NAMALWA (cell line): ENCODE measurements at regions not wholly inside any gene's neighbourhood (a gene's known extent, or its start where the extent isn't known, plus 50 kb on each side); places are given as distances from the start of the nearest gene placed in this dataset.

Experiments
- DNase-seq: peaks from one replicate; pipeline ENCODE4 v3.0.0-alpha.2; 2015; ENCODE audit warnings: low spot score

GRCh38 chr3:6512172-6512800, 348.6 kb upstream of the GRM7 start:
- no peak for DNase-seq

DNA sequence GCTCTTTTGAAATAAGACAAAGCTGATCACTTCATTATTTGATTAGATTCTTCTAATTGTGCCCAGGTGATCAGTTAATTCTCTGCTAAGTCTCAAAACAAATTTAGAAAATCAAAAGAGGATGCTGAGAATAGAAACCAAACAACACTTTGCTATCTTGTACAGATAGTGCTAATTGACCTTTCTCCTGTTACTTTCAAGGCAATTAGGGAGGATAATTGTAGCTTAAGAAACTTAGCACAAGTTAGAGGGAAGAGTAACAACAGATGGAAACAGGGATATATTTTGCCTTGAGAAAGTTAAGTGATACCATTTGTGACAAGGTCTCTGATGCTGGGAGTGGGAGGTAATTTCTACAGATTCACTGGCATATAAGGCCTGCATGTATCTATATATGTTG, 344.8 kb upstream of the GRM7 start:
- DNase-seq = no peak

GRCh38 chr3:6516694-6517093, 344.2 kb upstream of the GRM7 start:
- no peak for DNase-seq

DNA sequence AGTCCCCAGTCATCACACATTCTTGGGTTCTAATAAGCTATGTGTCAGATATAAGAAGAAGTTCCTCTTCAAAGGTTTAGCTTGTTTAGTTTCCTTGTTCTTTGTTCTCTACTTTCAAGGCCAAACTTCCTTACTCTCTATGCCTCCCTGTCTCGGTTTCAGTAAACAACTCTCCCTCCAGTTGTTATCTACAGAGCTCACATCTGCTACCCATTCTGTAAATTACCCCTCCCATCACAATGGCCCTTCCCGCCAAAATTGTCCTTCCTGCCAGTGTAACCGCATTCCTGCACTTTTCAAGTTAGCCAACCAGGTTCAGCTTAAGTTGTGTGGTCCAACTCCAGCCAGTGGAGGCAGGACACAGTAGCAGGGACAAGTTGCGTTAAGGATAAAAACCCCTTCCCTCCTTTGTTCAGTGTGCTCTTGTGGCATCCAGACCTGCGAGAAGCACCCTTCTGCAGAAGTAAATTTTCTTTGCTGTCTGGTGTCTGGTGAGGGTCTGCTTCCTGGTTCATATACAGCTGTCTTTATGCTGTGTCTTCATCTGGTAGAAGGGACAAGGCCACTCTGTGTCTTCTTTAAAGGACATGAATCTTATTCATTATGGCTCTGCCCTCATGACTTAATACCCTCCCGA, 342.1 kb upstream of the GRM7 start:
- DNase-seq = no peak

DNA sequence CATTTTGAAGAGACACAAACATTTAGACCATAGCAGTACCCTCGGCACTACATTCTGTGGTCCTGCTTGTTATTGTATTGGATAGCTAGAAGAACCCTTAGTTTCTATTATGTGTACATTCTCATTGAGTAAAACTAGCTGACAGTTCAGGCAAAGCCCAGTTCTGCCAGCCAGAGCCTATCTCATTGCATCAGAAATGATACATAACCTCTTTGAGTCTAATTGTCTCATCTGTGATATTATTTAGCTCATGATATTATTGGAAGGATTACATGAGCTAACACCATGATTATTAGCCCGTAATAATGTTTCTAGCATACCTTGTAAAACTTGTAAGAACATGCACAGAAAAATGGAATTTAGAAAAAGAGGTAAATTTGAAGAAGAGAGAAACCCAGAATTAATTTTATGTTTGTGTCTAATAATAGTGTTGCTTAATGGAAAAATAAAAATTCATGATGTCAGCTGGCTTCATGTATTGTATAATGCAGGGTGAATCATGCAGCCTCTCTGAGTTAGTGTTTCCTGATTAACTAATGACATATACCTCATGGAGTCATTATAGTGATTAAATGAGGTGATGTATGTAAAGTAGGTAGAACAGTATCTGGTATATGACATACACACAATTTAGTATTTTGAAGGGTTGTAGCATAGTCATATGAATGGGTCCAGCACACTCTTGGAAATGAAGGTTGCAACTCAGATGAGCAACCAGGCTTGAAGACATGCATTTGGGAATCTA, 339.4 kb upstream of the GRM7 start:
- DNase-seq = no peak

DNA sequence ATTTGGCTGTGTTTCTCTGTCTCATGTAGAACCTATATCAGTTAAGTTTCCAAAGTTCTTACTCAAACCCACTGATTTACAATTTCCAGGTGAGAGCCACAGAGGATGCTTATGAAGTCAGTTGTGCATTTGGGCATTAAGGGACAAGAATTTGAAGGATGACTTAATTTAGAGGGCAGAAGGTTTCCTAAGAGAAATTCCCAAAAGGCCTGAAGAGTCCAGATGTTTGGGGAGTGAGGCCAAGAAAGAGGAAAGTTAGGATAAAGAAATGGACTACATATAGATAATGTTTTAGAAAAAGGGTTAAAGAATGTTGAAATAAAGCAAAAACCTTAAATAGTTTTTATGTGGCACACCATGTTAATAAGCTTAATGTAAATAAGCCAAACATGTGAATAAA, 338.7 kb upstream of the GRM7 start:
- DNase-seq = no peak

GRCh38 chr3:6523043-6523442, 337.9 kb upstream of the GRM7 start:
- DNase-seq = no peak

GRCh38 chr3:6524479-6524878, 336.4 kb upstream of the GRM7 start:
- no peak for DNase-seq

GRCh38 chr3:6526321-6526720, 334.6 kb upstream of the GRM7 start:
- DNase-seq = no peak

DNA sequence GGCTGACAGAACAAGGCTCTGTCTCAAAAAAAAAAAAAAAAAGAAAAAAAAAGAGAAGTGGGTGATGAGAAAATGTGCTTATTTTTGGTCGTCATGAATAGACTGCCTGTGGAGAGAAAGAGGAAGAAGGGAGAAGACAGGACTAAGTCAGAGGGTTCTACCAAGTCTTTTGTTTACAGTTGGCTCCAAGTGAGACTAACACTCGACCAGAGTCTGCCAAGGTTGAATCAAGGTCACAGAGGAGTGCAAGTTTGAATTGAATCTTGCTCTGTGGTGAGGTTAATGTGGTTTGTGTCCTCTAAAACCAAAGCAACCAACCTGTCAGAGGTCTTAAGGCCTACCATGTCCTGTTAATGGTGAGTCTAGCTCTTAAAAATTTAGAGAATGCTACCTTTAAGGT, 334.1 kb upstream of the GRM7 start:
- DNase-seq = no peak

DNA sequence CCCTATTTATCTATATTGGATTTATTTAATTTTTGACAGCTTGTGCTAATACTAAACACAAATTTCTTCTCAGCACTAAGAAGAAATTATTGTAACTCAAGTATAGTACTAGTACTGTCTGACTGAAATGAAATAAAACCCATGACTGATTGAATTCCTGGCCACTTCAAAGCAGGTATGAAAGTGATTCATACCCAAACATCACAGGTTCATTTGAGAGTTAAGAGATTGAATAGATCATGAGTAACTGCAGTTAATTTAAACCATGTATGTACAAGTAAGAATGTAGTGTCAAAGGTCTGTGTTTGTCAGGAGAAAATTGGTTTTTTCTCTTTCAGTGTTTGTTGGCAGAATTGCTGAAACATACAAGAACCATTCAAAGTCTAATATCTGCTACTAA, 332.0 kb upstream of the GRM7 start:
- DNase-seq = no peak

DNA sequence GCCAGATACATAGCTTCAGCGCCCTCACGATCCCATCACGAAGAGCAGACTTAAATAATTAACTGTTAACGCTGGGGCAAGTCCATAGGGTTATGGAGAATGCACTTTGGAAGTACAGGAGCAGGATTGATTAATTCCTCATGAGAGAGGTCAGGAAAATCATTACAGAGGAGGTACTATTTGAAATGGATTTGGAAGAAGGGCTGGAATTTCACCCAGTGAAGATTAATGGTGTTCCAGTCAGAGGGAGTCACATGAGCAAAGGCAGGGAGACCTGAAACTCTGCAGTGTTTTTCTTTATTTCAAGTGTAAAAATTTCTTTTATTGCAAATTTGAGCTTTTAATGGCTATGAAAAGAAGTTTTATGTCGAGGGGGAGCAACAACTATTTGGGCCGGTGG, 329.8 kb upstream of the GRM7 start:
- DNase-seq = no peak

DNA sequence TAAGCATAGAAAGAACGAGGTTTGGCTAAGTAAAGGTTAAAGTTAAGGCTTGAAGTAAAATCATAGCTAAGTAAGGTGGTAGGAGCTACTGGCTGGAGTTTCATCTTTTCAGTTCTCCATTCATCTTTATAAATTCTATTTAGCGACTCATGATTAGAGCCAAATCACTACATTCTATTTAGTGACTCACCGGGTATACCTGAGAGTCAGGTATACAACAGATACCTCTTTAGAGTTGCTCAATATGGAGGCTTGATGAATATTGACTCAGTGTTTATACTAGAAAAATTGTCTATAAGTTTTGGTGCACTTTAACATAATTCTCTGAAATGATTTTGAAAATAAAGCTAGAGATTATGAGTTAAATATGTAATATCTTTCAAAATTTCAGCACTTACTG, 328.8 kb upstream of the GRM7 start:
- no peak for DNase-seq

DNA sequence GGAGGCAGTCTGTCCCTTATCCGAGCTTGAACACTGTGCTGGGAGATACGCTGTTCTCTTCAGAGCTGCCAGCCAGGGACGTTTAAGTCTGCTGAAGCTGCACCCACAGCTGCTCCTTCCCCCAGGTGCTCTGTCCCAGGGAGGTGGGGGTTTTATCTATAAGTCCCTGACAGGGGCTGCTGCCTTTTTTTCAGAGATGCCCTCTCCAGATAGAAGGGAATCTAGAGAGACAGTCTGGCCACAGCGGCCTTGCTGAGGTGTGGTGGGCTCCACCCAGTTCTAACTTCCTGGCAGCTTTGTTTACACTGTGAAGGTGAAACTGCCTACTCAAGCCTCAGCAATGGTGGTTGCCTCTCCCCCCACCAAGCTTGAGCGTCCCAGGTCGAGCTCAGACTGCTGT, 319.9 kb upstream of the GRM7 start:
- no peak for DNase-seq

GRCh38 chr3:6542795-6543194, 318.1 kb upstream of the GRM7 start:
- no peak for DNase-seq

DNA sequence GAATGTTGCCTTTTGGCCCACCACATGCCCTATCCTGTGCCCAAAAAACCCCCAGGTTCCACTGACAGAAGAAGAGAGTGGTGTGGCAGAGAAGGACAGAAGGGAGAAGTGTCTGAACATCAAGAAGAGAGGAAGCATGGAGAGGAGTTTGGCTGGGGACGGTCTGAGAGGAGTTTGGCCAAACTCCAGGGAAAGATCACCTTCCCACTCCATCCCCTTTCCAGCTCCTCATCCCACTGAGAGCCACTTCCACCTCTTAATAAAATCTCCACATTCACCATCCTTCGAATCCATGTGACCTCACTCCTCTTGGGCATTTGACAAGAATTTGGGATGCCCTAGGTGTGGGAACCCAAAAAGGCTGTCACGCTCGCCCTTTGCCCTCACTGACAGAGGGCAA, 311.6 kb upstream of the GRM7 start:
- no peak for DNase-seq

DNA sequence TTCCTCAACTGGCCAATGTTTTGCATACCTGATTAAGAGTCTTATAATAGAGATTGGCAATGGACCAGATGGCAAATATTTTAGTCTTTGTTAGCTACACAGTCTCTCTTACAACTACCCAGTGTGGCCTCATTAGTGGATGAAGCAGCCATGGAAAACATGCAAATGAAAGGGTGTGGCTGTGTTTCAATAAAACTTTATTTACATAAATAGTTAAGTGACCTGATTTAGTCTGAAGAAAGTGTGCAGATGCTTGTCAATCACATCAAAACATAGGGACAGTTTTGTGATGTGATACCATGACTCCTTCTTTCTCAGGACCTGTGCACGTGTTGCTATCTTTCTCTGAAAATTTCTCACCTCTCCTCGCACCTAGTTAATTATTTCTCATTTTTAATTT, 309.8 kb upstream of the GRM7 start:
- DNase-seq = no peak

GRCh38 chr3:6560259-6560658, 300.7 kb upstream of the GRM7 start:
- no peak for DNase-seq

DNA sequence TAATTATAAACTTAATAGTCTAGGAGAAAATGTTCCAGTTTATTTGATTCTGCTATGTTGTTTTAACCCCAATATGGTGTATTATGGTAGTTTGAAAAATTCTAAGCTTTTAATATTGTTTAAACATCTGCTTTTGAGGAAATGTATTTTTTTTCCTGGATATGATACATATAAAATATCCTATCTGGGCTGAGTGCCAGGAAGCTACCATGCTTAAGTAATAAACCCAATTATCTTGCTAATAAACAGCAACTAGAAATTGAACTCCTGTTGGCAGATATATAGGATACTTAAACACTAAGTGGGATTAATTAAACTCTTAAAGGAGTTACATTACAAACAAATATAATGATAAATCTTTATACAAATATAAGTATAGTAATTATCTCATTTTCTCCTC, 293.7 kb upstream of the GRM7 start:
- DNase-seq = no peak

DNA sequence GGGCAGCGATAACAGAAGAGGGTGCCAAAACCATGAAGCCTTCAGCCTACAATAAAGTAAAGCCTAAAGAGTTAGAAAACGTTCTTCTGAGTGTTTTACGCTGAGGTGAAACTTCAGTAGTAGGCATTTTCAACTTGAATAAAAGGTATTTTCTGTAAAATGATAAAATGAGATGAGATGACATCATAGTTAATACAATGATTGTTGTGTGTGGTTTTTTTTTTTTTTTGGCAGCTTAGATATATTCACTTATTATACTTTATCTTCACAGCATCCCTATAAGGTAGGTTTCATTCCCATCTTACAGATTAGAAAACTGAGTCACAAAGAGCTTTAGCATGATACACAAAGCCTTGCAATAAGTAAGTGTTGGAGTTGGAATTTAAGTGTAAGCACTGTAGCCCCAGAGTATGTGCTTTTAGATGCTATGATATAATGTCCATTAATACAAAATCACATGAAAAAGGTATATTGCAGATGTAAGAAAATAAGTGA, 291.9 kb upstream of the GRM7 start:
- no peak for DNase-seq

DNA sequence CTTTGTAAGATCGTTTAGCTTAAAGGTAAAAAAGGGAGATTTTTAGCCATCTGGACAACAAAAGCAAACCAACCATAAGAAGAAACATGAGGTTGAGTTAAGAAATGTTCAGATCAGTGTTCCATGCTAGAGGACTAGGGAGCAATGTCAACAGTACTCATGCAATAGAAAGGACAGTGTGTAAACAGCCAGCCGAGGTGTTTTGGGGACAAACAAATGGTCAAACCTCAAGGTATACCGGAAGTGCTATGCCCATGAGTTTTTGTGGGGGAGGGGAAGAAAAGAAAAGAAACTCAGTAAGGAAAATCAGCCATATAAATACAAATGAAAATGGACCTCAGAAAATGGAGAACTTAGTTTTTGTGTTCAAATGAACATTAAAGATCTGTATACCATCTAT, 289.5 kb upstream of the GRM7 start:
- no peak for DNase-seq

DNA sequence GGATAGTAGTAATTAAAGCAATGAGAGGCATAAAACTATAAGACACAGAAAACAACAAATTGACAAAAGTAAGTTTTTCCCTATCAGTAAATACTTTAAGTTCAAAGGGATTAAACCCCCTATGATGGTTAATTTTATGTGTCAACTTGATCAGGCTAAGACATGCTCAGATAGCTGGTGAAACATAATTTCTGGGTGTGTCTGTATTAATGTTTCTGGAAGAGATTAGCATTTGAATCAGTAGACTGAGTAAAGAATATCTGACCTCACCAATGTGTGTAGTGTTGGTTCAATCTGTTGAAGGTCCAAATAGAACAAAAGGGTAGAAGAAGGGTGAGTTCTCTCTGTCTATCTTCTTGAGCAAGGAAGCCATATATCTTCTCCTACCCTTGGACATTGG, 283.3 kb upstream of the GRM7 start:
- DNase-seq = no peak

- DNase-seq = no peak
These were observed 282.4 kb upstream of the GRM7 start for GRCh38 chr3:6578526-6578925.

GRCh38 chr3:6580808-6581207, 280.1 kb upstream of the GRM7 start:
- no peak for DNase-seq
